ENCODE measurements at regions not wholly inside any gene's neighbourhood (a gene's known extent, or its start where the extent isn't known, plus 50 kb on each side); places are given as distances from the start of the nearest gene placed in this dataset.
"Not testable (repeated sequence)": the region's sequence is repeated elsewhere in the genome, so short reads cannot be mapped to it uniquely, and the experiment has no call there.

DNA sequence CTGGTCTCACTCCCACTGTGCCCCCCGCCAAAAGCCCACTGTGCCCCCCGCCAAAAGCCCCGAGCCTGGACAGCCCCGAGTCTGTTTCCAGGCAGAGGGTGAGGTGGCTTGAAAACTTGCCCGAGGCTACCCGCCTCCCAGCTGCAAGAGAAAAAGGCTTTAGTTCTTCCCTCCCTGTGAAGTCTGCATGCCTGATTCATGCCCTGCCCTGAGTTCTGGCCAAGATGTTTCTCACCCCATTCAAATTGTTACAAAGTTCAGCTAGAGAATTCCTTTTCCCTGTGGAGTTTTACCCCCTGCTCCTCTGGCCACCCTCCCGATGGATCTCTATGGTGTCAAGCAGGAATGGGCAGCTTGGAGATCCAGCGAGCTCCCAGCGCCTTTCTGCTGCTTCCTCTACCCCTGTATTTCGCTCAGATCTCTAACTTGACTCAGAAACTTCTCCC lies 298.8 kb upstream of the MAP3K7 start:
- Histone ChIP-seq H3K4me3 (no peak overlapping the region), H3K4me1 (ENCODE audit: insufficient read depth) (no peaks in the 10 kb centered on the region), H3K79me2 (no peaks in the 10 kb centered on the region), H3K4me2 (no peak overlapping the region), H3K27me3 (no peaks in the 10 kb centered on the region), H2AFZ (no peak overlapping the region), H3K36me3 (replicated peaks; ENCODE audit: insufficient read depth, low read depth) (no peaks in the 10 kb centered on the region), H3K27ac (no peak overlapping the region), H3K9me2 (replicated peaks; ENCODE audit: insufficient read depth) (no peaks in the 10 kb centered on the region), H3K9me3 (ENCODE audit: low read depth) (no peaks in the 10 kb centered on the region), H4K20me1 (ENCODE audit: insufficient read depth, poor library complexity, severe bottlenecking) (no peaks in the 10 kb centered on the region)
- TF ChIP-seq EZH2 (IDR thresholded peaks at IDR 0.05; ENCODE audit: borderline replicate concordance) = no peak
- TF ChIP-seq, protein P1, sequence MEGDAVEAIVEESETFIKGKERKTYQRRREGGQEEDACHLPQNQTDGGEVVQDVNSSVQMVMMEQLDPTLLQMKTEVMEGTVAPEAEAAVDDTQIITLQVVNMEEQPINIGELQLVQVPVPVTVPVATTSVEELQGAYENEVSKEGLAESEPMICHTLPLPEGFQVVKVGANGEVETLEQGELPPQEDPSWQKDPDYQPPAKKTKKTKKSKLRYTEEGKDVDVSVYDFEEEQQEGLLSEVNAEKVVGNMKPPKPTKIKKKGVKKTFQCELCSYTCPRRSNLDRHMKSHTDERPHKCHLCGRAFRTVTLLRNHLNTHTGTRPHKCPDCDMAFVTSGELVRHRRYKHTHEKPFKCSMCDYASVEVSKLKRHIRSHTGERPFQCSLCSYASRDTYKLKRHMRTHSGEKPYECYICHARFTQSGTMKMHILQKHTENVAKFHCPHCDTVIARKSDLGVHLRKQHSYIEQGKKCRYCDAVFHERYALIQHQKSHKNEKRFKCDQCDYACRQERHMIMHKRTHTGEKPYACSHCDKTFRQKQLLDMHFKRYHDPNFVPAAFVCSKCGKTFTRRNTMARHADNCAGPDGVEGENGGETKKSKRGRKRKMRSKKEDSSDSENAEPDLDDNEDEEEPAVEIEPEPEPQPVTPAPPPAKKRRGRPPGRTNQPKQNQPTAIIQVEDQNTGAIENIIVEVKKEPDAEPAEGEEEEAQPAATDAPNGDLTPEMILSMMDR (IDR thresholded peaks at IDR 0.05; ENCODE audit: poor library complexity) = no peak
- TF ChIP-seq EZH2phosphoT487 (IDR thresholded peaks at IDR 0.05; ENCODE audit: low read depth, severe bottlenecking, unreplicated experiment) = no peak
- WGBS (ENCODE audit: low lambda C conversion rate, missing lambda C conversion rate) = 87% methylated on average over 9 of the region's 10 CpGs
- no peak for DNase-seq (ENCODE audit: low spot score)

DNA sequence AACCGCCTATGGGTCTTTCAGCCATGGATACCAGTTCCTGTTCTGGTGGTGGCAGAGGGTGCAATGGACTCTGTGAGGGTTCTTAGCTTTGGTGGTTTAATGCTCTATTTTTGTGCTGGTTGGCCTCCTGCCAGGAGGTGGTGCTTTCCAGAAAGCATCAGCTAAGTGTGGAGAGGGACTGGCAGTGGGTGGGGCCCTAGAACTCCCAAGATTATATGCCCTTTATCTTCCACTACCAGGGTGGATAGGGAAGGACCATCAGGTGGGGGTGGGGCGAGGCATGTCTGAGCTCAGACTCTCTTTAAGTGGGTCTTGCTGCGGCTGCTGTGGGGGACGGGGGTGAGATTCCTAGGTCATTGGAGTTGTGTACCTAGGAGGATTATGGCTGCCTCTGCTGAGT lies 298.3 kb upstream of the MAP3K7 start:
- not testable (repeated sequence) for DNase-seq (ENCODE audit: low spot score); H3K4me2 ChIP-seq; H3K4me1 ChIP-seq (ENCODE audit: insufficient read depth); H3K9me3 ChIP-seq (ENCODE audit: low read depth); H3K4me3 ChIP-seq; H3K9me2 ChIP-seq (replicated peaks; ENCODE audit: insufficient read depth); H3K79me2 ChIP-seq; H2AFZ ChIP-seq; H3K27me3 ChIP-seq; H3K27ac ChIP-seq; H3K36me3 ChIP-seq (replicated peaks; ENCODE audit: insufficient read depth, low read depth); H4K20me1 ChIP-seq (ENCODE audit: insufficient read depth, poor library complexity, severe bottlenecking)
- WGBS (ENCODE audit: low lambda C conversion rate, missing lambda C conversion rate) = 73% methylated on average over 3 of the region's 4 CpGs

DNA sequence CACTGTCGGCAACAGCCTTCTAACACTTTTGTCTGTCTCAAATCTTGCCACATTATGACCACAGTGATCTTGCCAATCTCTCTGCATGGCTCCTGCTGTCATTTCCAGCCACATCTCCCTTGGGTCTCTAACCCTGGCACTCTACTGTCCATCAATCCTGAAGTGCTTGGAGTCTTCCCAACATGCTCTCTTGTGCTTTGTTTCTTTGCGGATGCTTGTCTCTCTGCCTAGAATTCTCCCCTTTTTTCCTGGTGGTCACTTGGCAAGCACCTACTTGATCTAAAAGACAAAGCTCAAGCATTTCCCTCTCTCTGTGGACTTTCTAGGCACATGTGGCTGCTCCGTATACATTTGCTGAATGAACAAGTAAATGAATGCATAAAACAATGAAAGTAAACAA lies 290.7 kb upstream of the MAP3K7 start:
- TF ChIP-seq EZH2phosphoT487 (IDR thresholded peaks at IDR 0.05; ENCODE audit: low read depth, severe bottlenecking, unreplicated experiment) (no peak), EZH2 (IDR thresholded peaks at IDR 0.05; ENCODE audit: borderline replicate concordance) (no peak)
- H3K4me2 ChIP-seq = no peak overlapping the region
- H3K79me2 ChIP-seq = no peaks in the 10 kb centered on the region

DNA sequence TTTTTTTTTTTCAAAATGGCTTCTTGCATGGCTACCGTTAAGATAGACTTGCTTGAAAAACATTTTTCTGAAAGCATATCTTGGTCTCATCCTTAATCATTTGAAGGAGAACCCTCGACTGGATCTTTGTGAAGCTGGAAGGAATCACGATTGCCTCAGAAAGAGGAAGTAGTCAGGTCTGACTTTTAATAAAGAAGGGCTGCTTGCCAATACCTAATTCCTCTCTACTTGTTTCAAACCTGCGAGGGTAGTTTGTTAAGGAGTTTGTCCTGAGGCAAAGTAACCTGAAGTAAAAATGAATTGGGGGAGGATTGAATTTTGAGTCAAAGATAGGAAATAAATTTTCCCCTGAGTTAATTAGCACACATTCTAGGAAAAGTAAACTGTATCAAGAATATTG lies 288.1 kb upstream of the MAP3K7 start:
- no peaks in the 10 kb centered on the region for H3K4me1 ChIP-seq (ENCODE audit: insufficient read depth)
- H3K4me3 ChIP-seq = no peak overlapping the region
- no peaks in the 10 kb centered on the region for H3K9me3 ChIP-seq (ENCODE audit: low read depth)
- no peaks in the 10 kb centered on the region for H3K79me2 ChIP-seq
- WGBS (ENCODE audit: low lambda C conversion rate, missing lambda C conversion rate) = 68% methylated on average over 4 of the region's 4 CpGs
- no peaks in the 10 kb centered on the region for H3K36me3 ChIP-seq (replicated peaks; ENCODE audit: insufficient read depth, low read depth)
- no peak overlapping the region for H3K4me2 ChIP-seq
- H2AFZ ChIP-seq = no peak overlapping the region
- no peaks in the 10 kb centered on the region for H3K9me2 ChIP-seq (replicated peaks; ENCODE audit: insufficient read depth)
- DNase-seq (ENCODE audit: low spot score) = no peak
- no peak overlapping the region for H3K27ac ChIP-seq
- H3K27me3 ChIP-seq = no peaks in the 10 kb centered on the region
- H4K20me1 ChIP-seq (ENCODE audit: insufficient read depth, poor library complexity, severe bottlenecking) = no peaks in the 10 kb centered on the region
- TF ChIP-seq EZH2 (IDR thresholded peaks at IDR 0.05; ENCODE audit: borderline replicate concordance) (no peak), EZH2phosphoT487 (IDR thresholded peaks at IDR 0.05; ENCODE audit: low read depth, severe bottlenecking, unreplicated experiment) (no peak)
- TF ChIP-seq, protein P1 (IDR thresholded peaks at IDR 0.05; ENCODE audit: poor library complexity) = no peak

More for the DNA sequence above, 290.7 kb upstream of the MAP3K7 start:
- H3K27ac ChIP-seq = no peak overlapping the region
- DNase-seq (ENCODE audit: low spot score) = no peak
- H2AFZ ChIP-seq = no peak overlapping the region
- no peaks in the 10 kb centered on the region for H3K36me3 ChIP-seq (replicated peaks; ENCODE audit: insufficient read depth, low read depth)
- H3K4me1 ChIP-seq (ENCODE audit: insufficient read depth) = no peaks in the 10 kb centered on the region
- H4K20me1 ChIP-seq (ENCODE audit: insufficient read depth, poor library complexity, severe bottlenecking) = no peaks in the 10 kb centered on the region
- no peaks in the 10 kb centered on the region for H3K9me3 ChIP-seq (ENCODE audit: low read depth)
- no peaks in the 10 kb centered on the region for H3K27me3 ChIP-seq
- WGBS (ENCODE audit: low lambda C conversion rate, missing lambda C conversion rate) = 95% methylated on average over 3 of the region's 3 CpGs
- no peak overlapping the region for H3K4me3 ChIP-seq
- H3K9me2 ChIP-seq (replicated peaks; ENCODE audit: insufficient read depth) = no peaks in the 10 kb centered on the region

Measured in hepatocyte (in vitro differentiated cells).